ENCODE measurements at regions not wholly inside any gene's neighbourhood (a gene's known extent, or its start where the extent isn't known, plus 50 kb on each side); places are given as distances from the start of the nearest gene placed in this dataset.

- Histone ChIP-seq H3K4me2 (ENCODE audit: insufficient read depth, low read length) (no peak overlapping the region), H3K9me1 (ENCODE audit: control insufficient read depth, insufficient read depth, low read length) (no peaks in the 10 kb centered on the region), H3K9me3 (replicated peaks; ENCODE audit: control insufficient read depth, insufficient read depth, low read depth, low read length) (no peaks in the 10 kb centered on the region), H3K9ac (ENCODE audit: insufficient read depth in 1 of 2, low read depth in 2 of 2, low read length in 2 of 2) (no peak overlapping the region), H2AFZ (ENCODE audit: low read depth, low read length) (no peak overlapping the region), H3K36me3 (ENCODE audit: control insufficient read depth, insufficient read depth, low read length) (no peaks in the 10 kb centered on the region), H3K79me2 (ENCODE audit: control insufficient read depth, insufficient read depth, low read length) (no peaks in the 10 kb centered on the region), H3K4me3 (no peak overlapping the region), H3K4me1 (replicated peaks in 1 of 2; ENCODE audit: control insufficient read depth in 2 of 2, insufficient read depth in 2 of 2, low read length in 2 of 2) (peaks cover 0 to 36% of the 10 kb centered on the region in 2 experiments; a peak in 2 of 5 replicates), H3K27ac (ENCODE audit: extremely low read depth, low read depth, low read length) (no peak overlapping the region), H3K27me3 (ENCODE audit: control insufficient read depth in 2 of 2, insufficient read depth in 2 of 2, low read length in 2 of 2) (peaks cover 5 to 40% of the 10 kb centered on the region in 2 experiments; a peak in 2 of 5 replicates), H4K20me1 (replicated peaks; ENCODE audit: control insufficient read depth, insufficient read depth, low read length) (no peaks in the 10 kb centered on the region)
- no peak for TF ChIP-seq SMAD3 (CRISPR knock-in tag; conservative IDR thresholded peaks at IDR 0.05)
- in situ Hi-C loops (cut with MboI) (no loop called here), intact Hi-C loops (cut with micrococcal nuclease) (no loop called here)
- POLR2A ChIA-PET: no interaction called here
- DNase-seq (ENCODE audit: extremely low read depth in 1 of 4, low spot score in 3 of 4) (no peak), ATAC-seq (no peak), FAIRE-seq (no peak)
- no TSS peak for BruUV-seq (replicated peaks)
- CTCF ChIA-PET (ENCODE audit: low intra/inter-chr PET ratio): no interaction called here
- WGBS (ENCODE audit: insufficient coverage, low coverage, missing lambda C conversion rate): 1% methylated on average over 9 of the region's 9 CpGs
These were observed 103.1 kb upstream of the NKX1-1 start for GRCh38 chr4:1509366-1509765.

GRCh38 chr4:1508161-1509160 is 102.2 kb upstream of the NKX1-1 start:
- Histone ChIP-seq H3K9me3 (replicated peaks; ENCODE audit: control insufficient read depth, insufficient read depth, low read depth, low read length) (no peaks in the 10 kb centered on the region), H3K4me1 (replicated peaks in 1 of 2; ENCODE audit: control insufficient read depth in 2 of 2, insufficient read depth in 2 of 2, low read length in 2 of 2) (peaks cover 0 to 41% of the 10 kb centered on the region in 2 experiments; a peak in 2 of 5 replicates), H3K79me2 (ENCODE audit: control insufficient read depth, insufficient read depth, low read length) (no peaks in the 10 kb centered on the region), H3K36me3 (ENCODE audit: control insufficient read depth, insufficient read depth, low read length) (no peaks in the 10 kb centered on the region), H3K9ac (ENCODE audit: insufficient read depth in 1 of 2, low read depth in 2 of 2, low read length in 2 of 2) (no peak overlapping the region), H3K27ac (ENCODE audit: extremely low read depth, low read depth, low read length) (no peak overlapping the region), H3K4me2 (ENCODE audit: insufficient read depth, low read length) (no peak overlapping the region), H3K27me3 (ENCODE audit: control insufficient read depth in 2 of 2, insufficient read depth in 2 of 2, low read length in 2 of 2) (peaks cover 5 to 40% of the 10 kb centered on the region in 2 experiments; a peak in 2 of 5 replicates), H3K9me1 (ENCODE audit: control insufficient read depth, insufficient read depth, low read length) (no peaks in the 10 kb centered on the region), H3K4me3 (no peak overlapping the region), H4K20me1 (replicated peaks; ENCODE audit: control insufficient read depth, insufficient read depth, low read length) (no peaks in the 10 kb centered on the region), H2AFZ (ENCODE audit: low read depth, low read length) (no peak overlapping the region)
- under 1% methylated on average over 25 of the region's 26 CpGs for WGBS (ENCODE audit: insufficient coverage, low coverage, missing lambda C conversion rate)
- in situ Hi-C loops (cut with MboI) (no loop called here), intact Hi-C loops (cut with micrococcal nuclease) (no loop called here)
- POLR2A ChIA-PET: no interaction called here
- no TSS peak for BruUV-seq (replicated peaks)
- DNase-seq (ENCODE audit: extremely low read depth in 1 of 4, low spot score in 3 of 4) (no peak), FAIRE-seq (no peak), ATAC-seq (no peak)
- CTCF ChIA-PET (ENCODE audit: low intra/inter-chr PET ratio): no interaction called here
- TF ChIP-seq ZNF311 (CRISPR knock-in tag; IDR thresholded peaks at IDR 0.05) (no peak), RFX1 (IDR thresholded peaks at IDR 0.05) (no peak), ZNF324 (CRISPR knock-in tag; IDR thresholded peaks at IDR 0.05) (no peak), ARID4B (CRISPR knock-in tag; IDR thresholded peaks at IDR 0.05) (no peak), NR1H2 (CRISPR knock-in tag; IDR thresholded peaks at IDR 0.05) (no peak)
- TF ChIP-seq, protein P1, sequence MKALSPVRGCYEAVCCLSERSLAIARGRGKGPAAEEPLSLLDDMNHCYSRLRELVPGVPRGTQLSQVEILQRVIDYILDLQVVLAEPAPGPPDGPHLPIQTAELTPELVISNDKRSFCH (CRISPR knock-in tag; IDR thresholded peaks at IDR 0.05): no peak
- TF ChIP-seq, protein P1 (tag; IDR thresholded peaks at IDR 0.05): no peak

Data from K562 (cell line).